ENCODE measurements at regions not wholly inside any gene's neighbourhood (a gene's known extent, or its start where the extent isn't known, plus 50 kb on each side); places are given as distances from the start of the nearest gene placed in this dataset.

DNA sequence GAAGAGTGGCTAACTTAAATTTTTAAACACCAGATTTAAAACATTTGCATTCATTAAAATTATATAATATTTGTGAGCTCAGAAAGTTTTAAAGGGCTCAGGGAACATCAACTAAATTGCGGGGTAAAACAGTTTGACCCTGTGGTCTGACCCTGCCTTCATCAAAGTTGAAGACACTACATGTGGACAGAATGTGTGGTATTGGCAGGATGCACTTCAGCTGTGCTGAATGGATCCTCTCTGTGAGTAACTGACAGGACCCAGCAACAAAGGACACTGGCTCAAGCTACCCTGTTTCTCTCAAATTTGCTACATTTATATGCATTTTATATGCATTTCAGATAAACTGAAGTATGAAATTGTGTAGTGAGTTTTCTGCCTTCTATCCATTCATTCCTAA lies 288.5 kb downstream of the ZNF608 start:
- no peak for TF ChIP-seq CTCF (conservative IDR thresholded peaks at IDR 0.05)
- TF ChIP-seq ZFX (IDR thresholded peaks at IDR 0.05), result no peak
